ENCODE measurements at regions not wholly inside any gene's neighbourhood (a gene's known extent, or its start where the extent isn't known, plus 50 kb on each side); places are given as distances from the start of the nearest gene placed in this dataset.

DNA sequence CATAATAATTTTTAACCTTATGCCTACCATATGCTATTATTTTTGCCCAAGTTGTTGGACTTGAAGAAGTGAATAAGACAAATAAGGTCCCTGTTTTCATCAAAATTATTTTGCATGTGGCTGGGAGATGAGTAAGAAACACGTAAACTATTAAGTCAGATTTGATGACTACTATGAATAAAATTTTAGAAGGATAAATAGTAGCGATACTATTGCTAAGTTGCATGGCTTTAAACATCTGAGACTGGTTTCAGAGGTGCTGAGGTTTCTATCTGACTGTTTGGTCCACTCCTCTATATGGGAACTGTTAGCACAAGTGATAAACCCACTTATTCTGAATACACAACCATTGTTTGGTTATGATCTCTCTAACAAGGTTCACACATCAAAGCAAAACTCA, 674.3 kb upstream of the MDGA2 start:
- TF ChIP-seq, protein P1, sequence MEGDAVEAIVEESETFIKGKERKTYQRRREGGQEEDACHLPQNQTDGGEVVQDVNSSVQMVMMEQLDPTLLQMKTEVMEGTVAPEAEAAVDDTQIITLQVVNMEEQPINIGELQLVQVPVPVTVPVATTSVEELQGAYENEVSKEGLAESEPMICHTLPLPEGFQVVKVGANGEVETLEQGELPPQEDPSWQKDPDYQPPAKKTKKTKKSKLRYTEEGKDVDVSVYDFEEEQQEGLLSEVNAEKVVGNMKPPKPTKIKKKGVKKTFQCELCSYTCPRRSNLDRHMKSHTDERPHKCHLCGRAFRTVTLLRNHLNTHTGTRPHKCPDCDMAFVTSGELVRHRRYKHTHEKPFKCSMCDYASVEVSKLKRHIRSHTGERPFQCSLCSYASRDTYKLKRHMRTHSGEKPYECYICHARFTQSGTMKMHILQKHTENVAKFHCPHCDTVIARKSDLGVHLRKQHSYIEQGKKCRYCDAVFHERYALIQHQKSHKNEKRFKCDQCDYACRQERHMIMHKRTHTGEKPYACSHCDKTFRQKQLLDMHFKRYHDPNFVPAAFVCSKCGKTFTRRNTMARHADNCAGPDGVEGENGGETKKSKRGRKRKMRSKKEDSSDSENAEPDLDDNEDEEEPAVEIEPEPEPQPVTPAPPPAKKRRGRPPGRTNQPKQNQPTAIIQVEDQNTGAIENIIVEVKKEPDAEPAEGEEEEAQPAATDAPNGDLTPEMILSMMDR (IDR thresholded peaks at IDR 0.05; ENCODE audit: low read depth, low read length): no peak
- TF ChIP-seq MYC (IDR thresholded peaks at IDR 0.05; ENCODE audit: low read depth, low read length) (no peak), POLR2A (IDR thresholded peaks at IDR 0.05; ENCODE audit: extremely low read depth, insufficient read length) (no peak)
- TF ChIP-seq, protein P2, sequence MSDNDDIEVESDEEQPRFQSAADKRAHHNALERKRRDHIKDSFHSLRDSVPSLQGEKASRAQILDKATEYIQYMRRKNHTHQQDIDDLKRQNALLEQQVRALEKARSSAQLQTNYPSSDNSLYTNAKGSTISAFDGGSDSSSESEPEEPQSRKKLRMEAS (IDR thresholded peaks at IDR 0.05; ENCODE audit: low read depth, low read length): no peak
